GM23338 (cell line): ENCODE measurements at regions not wholly inside any gene's neighbourhood (a gene's known extent, or its start where the extent isn't known, plus 50 kb on each side); places are given as distances from the start of the nearest gene placed in this dataset.

Source experiments
- ATAC-seq: fragments of 200-7000 bp; cut with Tn5 transposase; 3 replicates; pipeline ENCODE4 v1.9.1; 2020
- DNase-seq: peaks from one replicate; pipeline ENCODE4 v3.0.0-alpha.2; 2015; ENCODE audit warnings: low spot score
- H2AFZ ChIP-seq: fragments of 200-600 bp; sonication (generic); 2 replicates; pipeline ENCODE4 v1.8.0; 2016; ENCODE audit warnings: antibody characterized with exemption, mild to moderate bottlenecking, moderate library complexity
- H3F3A ChIP-seq: fragments of 200-600 bp; sonication (generic); replicated peaks from 2 replicates; pipeline ENCODE4 v1.8.0; 2017; ENCODE audit warnings: antibody characterized with exemption, mixed run types, low read depth
- H3K27ac ChIP-seq: fragments of 200-600 bp; sonication (generic); 2 replicates; pipeline ENCODE4 v1.6.1; 2016; ENCODE audit warnings: low read depth
- H3K27me3 ChIP-seq: fragments of 200-600 bp; sonication (generic); 2 replicates; pipeline ENCODE4 v1.8.0; 2016; ENCODE audit warnings: mild to moderate bottlenecking, mixed run types, moderate library complexity; ENCODE audit not compliant: insufficient read depth
- H3K36me3 ChIP-seq: fragments of 200-600 bp; sonication (generic); 2 replicates; pipeline ENCODE4 v1.8.0; 2016; ENCODE audit warnings: mild to moderate bottlenecking; ENCODE audit not compliant: insufficient read depth
- H3K4me1 ChIP-seq: fragments of 200-600 bp; sonication (generic); 2 replicates; pipeline ENCODE4 v1.8.0; 2016; ENCODE audit warnings: mild to moderate bottlenecking, moderate library complexity; ENCODE audit not compliant: insufficient read depth
- H3K4me2 ChIP-seq: fragments of 200-600 bp; sonication (generic); 2 replicates; pipeline ENCODE4 v1.7.1; 2017; ENCODE audit warnings: mixed run types
- H3K4me3 ChIP-seq: fragments of 200-600 bp; sonication (generic); 2 replicates; pipeline ENCODE4 v1.6.1; 2016; ENCODE audit warnings: mixed run types
- H3K79me2 ChIP-seq: fragments of 200-600 bp; sonication (generic); replicated peaks from 2 replicates; pipeline ENCODE4 v1.8.0; 2017; ENCODE audit warnings: mild to moderate bottlenecking; ENCODE audit not compliant: insufficient read depth
- H3K9me2 ChIP-seq: fragments of 200-600 bp; sonication (generic); 2 replicates; pipeline ENCODE4 v1.8.0; 2017; ENCODE audit not compliant: insufficient read depth
- H4K20me1 ChIP-seq: fragments of 200-600 bp; sonication (generic); replicated peaks from 2 replicates; pipeline ENCODE4 v1.8.0; 2017; ENCODE audit warnings: mild to moderate bottlenecking; ENCODE audit not compliant: insufficient read depth
- H3K27ac Mint-ChIP-seq: 2 replicates; pipeline ENCODE4 v1.8.0; 2020; ENCODE audit warnings: inconsistent platforms, mild to moderate bottlenecking, moderate library complexity, mixed read lengths
- H3K27me3 Mint-ChIP-seq: 3 replicates; pipeline ENCODE4 v1.8.0; 2022; ENCODE audit warnings: low read depth, mild to moderate bottlenecking, moderate library complexity, mixed read lengths, inconsistent platforms; ENCODE audit not compliant: insufficient read depth, poor library complexity
- H3K36me3 Mint-ChIP-seq: 3 replicates; pipeline ENCODE4 v1.8.0; 2021; ENCODE audit warnings: low read depth, mild to moderate bottlenecking, inconsistent platforms, moderate library complexity, mixed read lengths
- H3K4me1 Mint-ChIP-seq: 3 replicates; pipeline ENCODE4 v1.8.0; 2020; ENCODE audit warnings: mild to moderate bottlenecking, inconsistent platforms, mixed read lengths
- H3K4me3 Mint-ChIP-seq: 3 replicates; pipeline ENCODE4 v1.8.0; 2021; ENCODE audit warnings: moderate library complexity, mild to moderate bottlenecking, inconsistent platforms, mixed read lengths
- H3K9me3 Mint-ChIP-seq: 3 replicates; pipeline ENCODE4 v1.8.0; 2020; ENCODE audit warnings: moderate library complexity, mild to moderate bottlenecking, inconsistent platforms, mixed read lengths
- CREB1 ChIP-seq: fragments of 250-450 bp; sonication (Bioruptor Pico); IDR thresholded peaks from 2 replicates; pipeline ENCODE4 v1.5.0; 2020; ENCODE audit warnings: low read depth, mild to moderate bottlenecking, moderate library complexity
- CTCF ChIP-seq, 2 experiments: fragments of 200-600 bp in 1 of 2; sonication (generic) in 1 of 2; conservative IDR thresholded peaks; 2 replicates each; pipeline versions ENCODE4 v1.5.1 to v1.6.1; 2016 to 2017; ENCODE audit warnings: antibody characterized with exemption in 2 of 2, low read depth in 2 of 2, mild to moderate bottlenecking in 2 of 2, moderate library complexity in 1 of 2
- POLR2AphosphoS5 ChIP-seq: IDR thresholded peaks from 2 replicates; pipeline ENCODE4 v1.6.1; 2016; ENCODE audit warnings: antibody characterized with exemption, low read depth
- REST ChIP-seq: IDR thresholded peaks from one replicate; pipeline ENCODE4 v1.6.1; 2018; ENCODE audit warnings: antibody characterized with exemption; ENCODE audit not compliant: unreplicated experiment
- STAT1 ChIP-seq: IDR thresholded peaks from one replicate; pipeline ENCODE4 v1.6.1; 2016; ENCODE audit warnings: antibody characterized with exemption; ENCODE audit not compliant: unreplicated experiment

GRCh38 chr2:109067631-109068125 lies 61.3 kb upstream of the SH3RF3 start:
- no peaks in the 10 kb centered on the region for H3K36me3 Mint-ChIP-seq
- no peaks in the 10 kb centered on the region for H3F3A ChIP-seq
- TF ChIP-seq POLR2AphosphoS5: no peak
- no peak for TF ChIP-seq CTCF (conservative IDR thresholded peaks at IDR 0.05; ENCODE audit: low read depth in 2 of 2)
- no peak for TF ChIP-seq REST
- peaks cover 40% of the 10 kb centered on the region for H3K4me1 Mint-ChIP-seq
- no peaks in the 10 kb centered on the region for H3K9me2 ChIP-seq
- no peaks in the 10 kb centered on the region for H3K9me3 Mint-ChIP-seq
- ATAC-seq (no peak), DNase-seq (no peak)
- H4K20me1 ChIP-seq: no peaks in the 10 kb centered on the region
- H3K4me3 ChIP-seq: no peak overlapping the region
- H3K27ac Mint-ChIP-seq: peak overlapping the region; percentile 55; the same call in 1 of the 2 replicates
- H3K4me3 Mint-ChIP-seq: no peak overlapping the region
- no peaks in the 10 kb centered on the region for H3K79me2 ChIP-seq
- no peak overlapping the region for H2AFZ ChIP-seq
- no peak overlapping the region for H3K4me2 ChIP-seq
- peaks cover 13% of the 10 kb centered on the region for H3K4me1 ChIP-seq
- no peaks in the 10 kb centered on the region for H3K27me3 ChIP-seq
- no peak overlapping the region for H3K27ac ChIP-seq
- peaks cover 3% of the 10 kb centered on the region for H3K27me3 Mint-ChIP-seq
- H3K36me3 ChIP-seq: no peaks in the 10 kb centered on the region

GRCh38 chr2:109066917-109067597 lies 61.9 kb upstream of the SH3RF3 start:
- H3K4me1 Mint-ChIP-seq: peaks cover 40% of the 10 kb centered on the region

More at GRCh38 chr2:109066917-109067597, 61.9 kb upstream of the SH3RF3 start:
- H3F3A ChIP-seq: no peaks in the 10 kb centered on the region
- H3K27me3 Mint-ChIP-seq: peaks cover 3% of the 10 kb centered on the region
- no peak overlapping the region for H3K4me2 ChIP-seq
- H3K27me3 ChIP-seq: no peaks in the 10 kb centered on the region
- H3K4me3 Mint-ChIP-seq: no peak overlapping the region
- no peaks in the 10 kb centered on the region for H3K9me2 ChIP-seq
- DNase-seq (no peak), ATAC-seq (no peak)
- no peak overlapping the region for H3K4me3 ChIP-seq
- no peaks in the 10 kb centered on the region for H3K9me3 Mint-ChIP-seq
- no peak overlapping the region for H2AFZ ChIP-seq
- peaks cover 13% of the 10 kb centered on the region for H3K4me1 ChIP-seq
- peak overlapping the region; percentile 55; the same call in 1 of the 2 replicates for H3K27ac Mint-ChIP-seq
- no peaks in the 10 kb centered on the region for H4K20me1 ChIP-seq
- no peaks in the 10 kb centered on the region for H3K36me3 ChIP-seq
- no peaks in the 10 kb centered on the region for H3K79me2 ChIP-seq
- no peaks in the 10 kb centered on the region for H3K36me3 Mint-ChIP-seq
- TF ChIP-seq STAT1: no peak
- no peak for TF ChIP-seq CREB1
- no peak for TF ChIP-seq CTCF (conservative IDR thresholded peaks at IDR 0.05; ENCODE audit: low read depth in 2 of 2)
- no peak overlapping the region for H3K27ac ChIP-seq
